ENCODE measurements at regions not wholly inside any gene's neighbourhood (a gene's known extent, or its start where the extent isn't known, plus 50 kb on each side); places are given as distances from the start of the nearest gene placed in this dataset.
"Not testable (repeated sequence)": the region's sequence is repeated elsewhere in the genome, so short reads cannot be mapped to it uniquely, and the experiment has no call there.

DNA sequence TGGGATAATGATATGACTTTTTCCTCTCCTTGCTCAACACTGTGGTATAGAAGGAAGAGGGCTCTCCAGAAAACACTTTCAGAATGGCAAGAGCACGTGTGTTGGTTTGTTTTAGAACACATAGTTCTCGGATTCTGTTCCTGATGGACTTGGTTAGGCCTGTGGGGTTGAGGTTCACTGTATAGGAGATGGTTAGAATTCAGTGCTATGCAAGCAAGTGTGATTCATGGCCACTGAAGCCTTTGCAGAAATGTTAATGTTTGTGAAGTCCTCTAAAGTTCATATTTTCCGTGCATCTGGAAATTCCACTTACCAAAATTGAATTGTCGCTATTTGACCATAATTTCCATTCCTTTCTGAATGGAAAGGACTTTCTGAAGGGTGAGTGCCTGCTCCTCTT, 233.2 kb upstream of the DDHD1 start:
- FAIRE-seq = no peak

DNA sequence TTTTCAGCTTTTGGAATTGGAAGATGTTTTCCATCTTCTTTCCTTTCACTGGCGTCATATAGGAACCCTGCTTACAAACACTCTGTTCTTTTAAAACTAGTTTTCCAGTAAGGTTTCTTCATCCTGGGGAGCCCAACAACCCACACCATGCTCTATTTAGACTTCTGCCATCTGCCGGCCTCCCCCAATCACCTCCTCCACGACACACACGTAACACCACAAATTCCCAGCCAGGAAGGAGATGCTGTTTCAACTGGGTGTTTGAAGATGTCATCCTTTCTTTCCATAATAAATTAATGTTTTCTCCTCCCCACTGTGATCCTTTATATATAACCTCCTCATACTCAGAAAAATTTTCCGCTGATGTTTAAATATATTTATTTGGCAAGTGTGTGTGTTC, 231.4 kb upstream of the DDHD1 start:
- FAIRE-seq = no peak

DNA sequence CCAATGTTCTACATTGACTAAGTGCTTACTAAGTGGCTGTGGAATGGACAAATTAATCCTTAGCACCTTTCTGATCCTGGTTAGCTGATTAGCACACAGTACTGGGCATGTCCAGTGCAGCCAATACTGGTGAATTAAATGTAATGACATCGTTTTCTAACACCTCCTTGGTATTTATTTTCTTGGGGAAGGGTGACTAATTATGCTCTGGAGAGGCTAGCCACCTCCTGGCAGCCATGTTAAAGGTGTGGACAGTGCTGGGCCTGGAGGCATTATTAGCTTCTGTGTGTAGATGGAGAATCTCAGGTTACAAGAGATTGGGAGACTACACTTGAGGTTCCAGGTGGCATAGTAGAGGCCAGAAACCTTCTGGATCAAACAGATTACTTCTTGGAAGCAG, 230.9 kb upstream of the DDHD1 start:
- FAIRE-seq = no peak

DNA sequence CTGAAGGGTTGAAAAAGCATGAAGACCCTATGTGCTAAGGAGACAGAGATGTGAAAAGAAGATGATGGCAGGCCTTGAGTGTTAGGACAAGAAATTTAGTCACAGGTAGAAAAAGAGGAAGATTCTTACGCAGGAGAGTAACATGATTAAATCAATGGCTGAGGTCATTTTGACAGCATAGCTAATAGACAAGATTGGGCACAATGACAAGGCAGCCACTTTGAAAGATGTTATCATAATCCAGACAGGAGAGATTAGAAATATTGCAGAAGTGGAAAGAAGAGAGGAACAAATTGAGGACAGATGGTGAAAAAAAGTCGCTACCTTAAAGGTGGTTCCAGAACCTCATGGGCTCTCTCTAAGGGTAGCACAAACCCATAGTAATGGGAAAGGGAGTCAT, 228.8 kb upstream of the DDHD1 start:
- FAIRE-seq = no peak

DNA sequence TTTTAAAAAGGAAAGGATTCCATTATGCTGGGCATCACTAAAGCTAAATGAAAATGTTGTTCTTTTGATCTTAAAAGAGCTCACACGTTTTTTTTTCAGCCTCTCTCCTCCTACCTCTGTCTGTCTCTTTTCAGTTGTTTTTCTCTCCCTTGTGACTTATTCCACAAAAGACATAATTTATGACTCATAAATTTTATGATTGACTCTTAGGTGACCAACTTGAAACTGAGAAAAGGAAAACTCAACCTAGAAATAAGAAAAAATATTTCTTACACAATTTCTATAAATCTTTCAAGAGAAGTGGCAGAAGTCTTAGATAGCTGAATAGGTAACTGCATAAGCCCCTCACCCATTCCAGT, 227.7 kb upstream of the DDHD1 start:
- no peak for FAIRE-seq

DNA sequence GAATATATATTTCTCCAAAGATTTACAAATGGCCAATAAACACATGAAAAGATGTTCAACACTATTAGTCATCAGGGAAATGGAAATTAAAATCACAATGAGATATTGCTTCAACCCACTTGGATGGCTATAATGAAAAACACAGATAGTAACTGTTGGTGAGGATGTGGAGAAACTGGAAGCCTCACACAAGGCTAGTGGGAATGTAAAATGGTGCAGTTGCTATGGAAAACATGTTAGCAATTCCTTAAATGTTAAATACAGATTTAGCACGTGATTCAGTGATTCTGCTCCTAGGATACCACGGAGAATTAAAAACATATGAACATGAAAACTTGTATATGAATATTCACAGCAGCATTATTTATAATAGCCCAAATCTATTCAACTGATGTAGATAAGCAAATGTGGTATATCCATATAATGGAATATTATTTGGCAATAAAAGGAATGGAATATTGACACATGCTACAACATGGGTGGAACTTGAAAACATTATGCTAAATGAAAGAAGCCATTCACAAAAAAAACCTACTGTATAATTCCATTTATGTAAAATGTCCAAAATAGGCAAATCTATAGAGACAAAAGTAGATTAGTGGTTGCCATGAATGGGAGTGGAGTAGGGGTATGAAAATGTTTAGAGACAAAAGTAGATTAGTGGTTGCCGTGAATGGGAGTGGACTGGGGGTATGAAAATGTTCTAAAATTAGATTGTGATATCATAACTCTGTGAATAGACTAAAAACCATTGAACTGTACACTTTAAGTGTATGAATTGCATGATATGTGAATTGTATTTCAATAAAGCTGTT, 227.1 kb upstream of the DDHD1 start:
- no peak for FAIRE-seq

DNA sequence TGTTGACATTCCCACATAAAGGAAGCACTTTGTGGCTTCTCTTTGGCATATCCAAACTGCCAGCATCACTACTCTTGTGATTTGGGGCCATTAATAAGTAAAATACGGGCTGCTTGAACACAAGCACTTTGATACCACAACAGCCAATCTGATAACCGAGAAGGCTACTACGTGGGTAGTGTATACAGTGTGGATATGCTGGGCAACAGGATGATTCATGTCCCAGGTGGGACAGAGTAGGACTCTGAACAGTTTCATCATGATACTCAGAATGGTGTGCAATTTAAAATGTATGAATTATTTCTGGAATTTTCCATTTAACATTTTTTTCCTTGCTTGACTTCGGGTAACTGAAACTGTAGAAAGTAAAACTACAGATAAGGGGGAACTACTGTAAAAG, 225.0 kb upstream of the DDHD1 start:
- no peak for FAIRE-seq

DNA sequence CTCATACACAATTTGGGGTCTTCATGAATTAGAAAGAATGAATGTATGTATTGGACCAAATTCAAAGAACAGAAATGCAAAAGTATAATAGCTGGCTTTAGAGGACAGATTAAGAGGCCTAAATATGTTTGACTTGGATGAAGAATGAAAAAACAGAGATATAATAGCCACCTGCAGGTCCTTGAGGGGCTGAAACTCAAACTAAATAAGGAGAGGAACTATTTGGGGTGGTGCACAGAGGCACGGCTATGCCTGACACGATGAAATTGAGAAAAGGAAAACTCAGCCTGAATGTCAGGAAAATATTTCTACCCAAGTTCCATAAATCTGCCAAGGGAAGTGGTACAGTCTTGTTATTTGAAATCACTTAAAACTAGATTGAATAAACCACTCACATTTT, 222.9 kb upstream of the DDHD1 start:
- no peak for FAIRE-seq

DNA sequence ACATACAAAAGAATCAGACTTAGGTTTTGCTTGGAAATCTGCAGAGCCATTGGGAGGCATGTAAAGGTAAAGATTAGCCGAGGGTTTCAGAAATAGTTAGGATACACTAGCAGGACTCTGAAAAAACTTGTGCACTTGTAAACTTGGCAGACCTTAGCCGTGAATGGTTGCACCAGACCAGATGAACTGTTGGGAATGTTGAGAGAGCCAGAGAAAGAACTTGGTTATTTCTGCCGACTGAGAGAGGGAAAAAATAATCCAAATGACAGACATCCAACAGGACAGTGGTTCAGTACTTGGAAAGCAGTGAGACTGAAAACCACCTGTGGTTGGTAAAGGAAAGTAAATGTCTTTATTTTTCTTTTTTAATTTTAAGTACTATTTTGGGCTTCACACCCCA, 222.5 kb upstream of the DDHD1 start:
- no peak for FAIRE-seq

DNA sequence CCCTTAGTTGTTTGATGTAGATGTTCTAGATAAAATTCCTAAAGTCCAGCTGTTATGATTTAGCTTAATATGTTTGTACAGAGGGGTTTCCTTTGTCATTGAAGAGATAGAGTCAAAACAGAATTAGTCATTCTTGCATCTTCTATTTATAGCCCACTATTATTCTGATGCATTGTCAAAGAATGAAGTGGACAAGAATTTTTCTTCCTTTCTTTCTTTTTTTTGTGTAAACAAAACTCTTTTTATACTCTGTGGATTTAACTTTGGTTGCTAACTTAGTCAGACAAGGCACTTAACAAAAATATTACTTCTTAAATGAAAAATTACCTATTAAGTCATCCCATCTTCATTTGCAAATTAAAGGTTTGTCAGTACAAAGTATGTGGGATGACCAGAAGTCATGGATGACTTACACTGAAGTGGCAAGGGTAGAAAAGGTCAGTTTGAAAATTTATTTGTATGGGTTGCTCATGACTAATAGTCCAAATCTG, 215.6 kb upstream of the DDHD1 start:
- FAIRE-seq = no peak

DNA sequence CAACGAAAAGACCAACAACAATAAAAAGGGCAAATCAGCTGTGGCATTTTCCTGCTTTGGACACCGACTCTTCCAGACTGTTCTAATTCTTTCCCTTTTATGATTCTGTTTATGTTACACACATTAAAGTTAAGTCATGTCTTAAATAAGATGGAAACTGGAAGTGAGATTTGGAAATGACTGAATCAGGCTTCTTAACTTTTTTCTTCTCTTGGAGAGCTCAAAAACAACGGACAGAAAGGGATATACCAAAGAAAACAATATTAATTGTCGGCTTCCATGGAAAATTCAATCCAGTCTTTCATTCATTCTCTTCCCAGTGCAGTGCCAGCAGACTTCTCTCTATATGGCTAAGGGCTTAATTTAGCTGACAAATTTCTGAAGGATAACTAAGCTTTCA, 214.9 kb upstream of the DDHD1 start:
- no peak for FAIRE-seq

DNA sequence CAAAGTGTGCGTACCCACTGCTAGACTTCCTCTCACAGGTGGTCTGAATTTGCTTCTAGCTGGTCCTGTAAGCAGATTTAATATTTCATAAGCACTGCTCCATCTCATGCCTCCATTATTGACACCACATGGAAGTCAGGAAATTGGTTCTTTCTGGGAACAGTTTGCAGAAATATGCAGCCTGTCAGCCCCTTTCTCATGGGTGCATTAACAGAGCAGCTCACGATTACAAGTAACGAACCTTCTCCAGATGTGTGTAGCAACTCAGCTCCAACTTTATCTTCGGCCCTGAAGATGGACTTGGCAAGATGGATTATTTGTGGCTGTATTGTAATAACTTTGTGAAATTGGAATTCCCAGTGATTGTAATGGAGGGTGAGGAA, 214.5 kb upstream of the DDHD1 start:
- FAIRE-seq = no peak

DNA sequence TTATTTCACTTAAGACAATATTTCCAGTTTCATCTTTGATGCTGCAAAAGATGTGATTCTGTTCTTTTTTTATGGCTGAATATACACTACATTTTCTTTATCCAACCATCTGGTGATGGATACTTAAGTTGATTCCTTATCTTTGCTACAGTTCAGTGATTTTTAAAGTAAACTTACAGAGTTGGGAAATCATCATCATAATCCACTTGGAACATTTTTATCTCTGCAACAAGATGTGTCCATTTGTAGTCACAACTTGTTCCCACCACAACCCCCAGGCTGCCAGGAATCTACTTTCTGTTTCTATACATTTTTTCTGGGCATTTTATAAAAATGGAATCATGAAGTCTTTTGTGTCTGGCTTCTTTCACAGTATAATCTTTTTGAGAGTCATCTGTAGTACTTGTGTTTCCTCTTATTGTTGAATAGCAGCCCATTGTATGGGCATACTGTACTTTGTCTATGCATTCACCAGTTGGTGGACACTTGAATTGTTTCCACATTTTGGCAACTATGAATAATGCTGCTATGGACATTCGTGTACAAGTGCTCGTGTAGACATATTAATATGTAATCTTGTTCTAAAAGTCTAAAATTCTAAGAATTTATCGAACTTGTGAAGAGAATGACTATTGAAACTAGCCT, 212.5 kb upstream of the DDHD1 start:
- FAIRE-seq = no peak

DNA sequence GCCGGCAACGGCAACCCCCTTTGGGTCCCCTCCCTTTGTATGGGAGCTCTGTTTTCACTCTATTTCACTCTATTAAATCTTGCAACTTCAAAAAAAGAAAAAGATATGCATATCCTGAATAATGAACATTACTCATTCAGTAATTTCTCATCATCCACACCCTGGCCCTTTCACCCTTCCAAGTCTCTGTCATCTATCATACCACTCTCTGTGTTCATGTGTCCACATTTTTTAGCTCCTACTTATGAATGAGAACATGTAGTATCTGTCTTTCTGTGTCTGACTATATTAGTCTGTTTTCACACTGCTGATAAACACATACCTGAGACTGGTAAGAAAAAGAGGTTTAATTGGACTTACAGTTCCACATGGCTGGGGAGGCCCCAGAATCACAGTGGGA, 209.8 kb upstream of the DDHD1 start:
- not testable (repeated sequence) for FAIRE-seq

DNA sequence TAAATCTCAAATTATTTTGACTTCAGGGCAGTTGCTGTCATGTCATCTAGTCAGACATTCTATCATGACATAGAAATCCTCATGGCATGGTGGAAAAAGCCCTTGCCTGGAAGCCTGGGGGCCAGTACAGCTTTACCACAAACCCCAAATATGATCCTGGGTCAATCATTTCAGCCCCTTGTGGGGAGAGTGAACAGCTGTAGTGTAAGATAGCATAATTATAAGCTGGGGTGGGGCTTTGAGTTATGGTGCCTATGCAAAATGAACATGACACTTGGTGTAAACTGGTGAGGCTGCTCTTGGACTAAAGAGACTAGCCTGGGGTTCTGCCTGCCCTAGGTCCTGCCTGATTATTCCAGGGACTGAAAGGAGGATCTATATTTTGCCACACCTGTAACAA, 207.7 kb upstream of the DDHD1 start:
- no peak for FAIRE-seq

DNA sequence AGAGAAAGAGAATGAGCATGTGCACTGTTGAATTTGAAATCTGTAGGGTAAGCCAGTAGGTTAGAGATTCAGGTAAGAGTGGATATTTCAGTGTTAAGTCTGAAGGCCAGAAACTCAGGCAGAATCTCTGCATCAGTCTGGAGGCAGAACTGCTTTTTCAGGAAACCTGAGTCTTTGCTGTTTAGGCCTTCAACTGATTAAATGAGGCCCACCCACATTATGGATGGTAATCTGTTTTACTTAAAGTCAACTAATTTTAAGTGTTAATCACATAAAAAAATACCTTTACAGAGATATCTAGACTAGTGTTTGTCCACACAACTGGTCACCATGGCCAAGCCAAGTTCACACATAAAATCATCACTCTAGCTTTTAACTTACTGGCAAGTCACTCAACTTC, 205.0 kb upstream of the DDHD1 start:
- FAIRE-seq = no peak

DNA sequence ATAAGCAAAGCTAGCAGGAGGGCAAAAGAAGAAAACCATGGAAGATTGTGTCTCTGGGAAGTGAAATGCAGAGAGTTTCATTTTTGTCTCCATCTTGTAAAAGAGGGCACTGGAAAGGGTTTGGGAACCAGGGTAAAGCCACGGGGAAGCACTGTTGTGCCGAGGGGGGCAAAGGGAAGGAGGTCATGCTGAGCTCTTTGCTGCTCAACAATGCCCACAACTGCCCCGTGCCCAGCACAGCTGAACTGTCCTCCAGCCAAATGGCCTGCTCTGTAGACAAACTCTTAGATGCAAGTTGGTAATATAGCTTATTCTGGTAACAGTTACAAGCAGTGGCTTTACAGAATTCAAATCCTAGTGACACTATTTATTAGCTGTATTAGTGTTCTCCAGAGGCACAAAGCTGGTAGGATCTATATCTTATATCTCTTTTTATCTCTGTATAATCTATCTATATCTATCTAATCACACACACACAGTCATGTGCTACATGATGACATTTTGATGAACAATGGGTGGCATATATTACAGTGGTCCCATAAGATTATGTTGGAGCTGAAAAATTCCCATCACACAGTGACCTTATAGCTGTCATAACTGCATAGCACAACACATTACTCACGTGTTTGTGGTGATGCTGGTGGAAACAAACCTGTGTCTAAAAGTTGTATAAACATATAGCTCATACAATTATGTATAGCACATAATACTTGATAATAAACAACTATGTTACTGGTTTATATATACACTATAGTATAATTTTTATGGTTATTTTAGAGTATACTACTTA, 203.4 kb upstream of the DDHD1 start:
- FAIRE-seq = no peak

DNA sequence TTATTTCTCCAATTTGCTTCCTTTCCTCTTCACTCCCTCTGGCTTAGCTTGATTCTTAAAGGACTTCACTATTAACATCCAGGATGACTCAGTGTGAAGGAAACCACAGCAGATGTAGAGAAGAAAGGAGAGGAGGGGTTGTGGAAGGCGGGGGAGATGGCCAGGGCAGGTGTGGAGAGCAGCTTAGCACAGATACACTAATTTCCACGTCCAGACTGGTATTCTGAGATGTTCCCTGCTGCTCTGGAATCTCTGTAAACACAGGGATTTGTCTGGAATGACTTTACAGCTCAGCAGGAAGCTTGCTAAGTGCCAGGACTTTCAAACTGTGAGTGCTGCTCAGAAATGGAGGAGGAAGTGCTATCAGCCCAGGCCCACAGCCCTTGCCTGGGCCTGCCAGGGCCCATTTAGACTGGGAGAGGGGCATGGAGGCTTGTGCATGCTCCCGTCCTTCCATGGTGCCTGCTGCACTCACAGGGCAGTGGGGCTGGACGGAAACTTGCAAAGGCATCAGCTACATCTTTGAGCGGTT, 202.5 kb upstream of the DDHD1 start:
- no peak for FAIRE-seq

DNA sequence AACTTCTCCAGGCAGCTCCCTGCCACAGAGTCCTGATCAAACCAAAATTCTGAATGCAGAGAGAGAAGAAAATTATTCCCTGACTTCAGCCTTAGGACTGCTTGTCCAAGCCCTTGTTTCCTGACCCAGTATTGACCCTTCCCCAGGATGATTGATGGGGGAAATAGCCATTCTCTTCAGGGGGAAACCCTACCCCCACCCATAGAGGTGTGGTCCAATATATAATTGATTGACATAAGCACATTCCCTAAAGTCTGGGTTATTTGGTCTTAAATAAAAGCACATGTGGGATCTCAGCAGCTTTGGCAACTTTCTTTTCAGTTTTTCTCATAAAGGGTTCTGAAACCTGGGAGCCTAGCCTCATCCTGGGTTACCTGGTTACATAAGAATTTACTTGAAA, 201.2 kb upstream of the DDHD1 start:
- FAIRE-seq = no peak

DNA sequence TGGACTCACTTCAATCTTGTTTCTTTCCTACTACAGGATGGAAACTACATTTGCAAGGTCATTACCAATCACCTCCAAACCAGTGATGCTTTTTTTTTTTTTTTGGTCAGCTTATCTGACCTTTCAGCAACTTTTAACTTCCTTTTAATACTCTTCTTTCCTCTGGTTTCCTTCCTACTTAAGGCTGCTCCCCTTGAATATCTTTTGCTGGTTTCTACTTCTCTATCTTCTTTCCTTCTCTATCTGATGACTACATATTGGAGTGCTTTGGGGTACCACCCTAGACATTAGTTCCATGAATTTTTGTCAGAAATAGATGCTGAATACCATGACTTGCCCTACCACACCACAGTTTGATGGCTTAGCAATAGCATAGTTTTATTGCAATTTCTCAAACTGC, 197.7 kb upstream of the DDHD1 start:
- no peak for FAIRE-seq

DNA sequence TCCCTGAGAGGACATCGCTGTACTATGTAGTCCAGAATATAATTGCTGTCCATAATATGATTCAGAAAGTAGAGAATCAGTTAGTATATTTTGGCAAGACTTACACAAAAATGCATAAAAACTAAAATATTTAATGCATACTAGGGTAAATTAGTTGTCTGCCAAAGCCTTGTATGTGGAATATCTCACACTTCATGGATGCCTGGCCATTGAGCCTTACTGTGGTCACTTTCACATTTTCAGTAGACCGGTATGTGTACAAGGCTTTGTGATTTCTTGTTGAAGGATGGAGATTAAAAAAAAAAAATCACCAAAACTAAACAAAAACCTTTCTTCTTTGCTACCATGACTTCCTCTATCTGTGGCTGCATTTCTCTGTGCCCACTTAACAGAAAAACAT, 197.3 kb upstream of the DDHD1 start:
- no peak for FAIRE-seq

DNA sequence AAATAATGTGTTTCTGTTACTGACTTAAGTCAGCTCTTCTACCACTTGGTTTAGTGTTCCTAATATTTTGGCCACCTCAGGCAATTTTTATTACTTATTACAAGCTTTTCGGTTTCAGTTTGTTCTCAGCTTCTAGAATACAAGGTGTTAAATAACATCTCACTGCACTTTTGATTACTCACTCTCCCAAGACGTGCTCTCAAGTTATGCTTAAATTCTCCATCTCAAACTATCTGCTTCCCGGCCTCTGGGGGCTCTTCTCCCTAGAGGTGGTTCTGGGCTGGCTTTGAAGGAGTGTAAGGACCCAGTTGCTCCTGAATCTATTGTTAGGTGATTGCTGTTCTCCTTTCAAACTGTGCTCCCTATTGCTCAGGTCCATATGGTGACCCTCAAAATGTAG, 193.9 kb upstream of the DDHD1 start:
- no peak for FAIRE-seq

DNA sequence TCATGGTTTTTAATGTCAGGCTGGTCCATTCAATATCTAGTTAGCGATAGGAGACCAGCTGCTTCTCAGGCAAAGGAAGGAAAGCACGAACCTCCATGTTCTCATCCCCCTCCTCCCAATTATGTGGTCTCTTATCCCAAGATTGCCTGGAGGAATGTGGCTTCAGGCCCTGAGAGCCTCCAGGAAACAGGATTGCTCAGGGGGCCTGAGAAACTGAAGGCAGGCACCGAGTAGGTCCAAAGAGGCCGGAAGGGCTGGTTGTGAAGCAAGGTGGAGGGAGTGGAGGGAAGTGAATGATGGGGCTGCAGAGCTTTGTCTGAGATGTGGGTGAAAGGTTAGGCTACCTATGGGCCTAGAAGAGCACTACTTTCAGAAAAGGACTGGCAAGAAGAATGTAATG, 188.2 kb upstream of the DDHD1 start:
- no peak for FAIRE-seq

DNA sequence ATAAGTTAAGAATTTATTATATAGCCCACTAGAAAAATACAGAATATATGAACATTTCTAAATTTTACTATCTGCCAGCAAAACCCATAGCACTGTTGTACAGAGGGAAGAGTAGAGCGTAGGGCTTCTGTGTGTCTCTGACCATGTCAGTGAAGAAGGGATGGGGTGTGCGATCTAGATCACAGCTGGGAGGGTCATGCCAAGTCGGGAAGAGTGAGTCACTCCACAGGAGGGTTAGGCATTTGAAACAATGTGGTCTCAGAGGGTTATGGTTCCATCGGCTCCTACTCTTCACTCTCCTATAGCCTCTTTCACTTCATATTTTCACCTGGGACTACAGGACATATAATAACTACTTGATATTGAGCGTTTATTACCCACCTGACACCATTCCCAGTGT, 185.1 kb upstream of the DDHD1 start:
- no peak for FAIRE-seq
